Renal cortical epithelial cell (primary cell): ENCODE measurements at regions not wholly inside any gene's neighbourhood (a gene's known extent, or its start where the extent isn't known, plus 50 kb on each side); places are given as distances from the start of the nearest gene placed in this dataset.

ENCODE experiments used
- DNase-seq: peaks from one replicate; pipeline ENCODE4 v3.0.0-alpha.2; 2011; ENCODE audit warnings: low read depth

DNA sequence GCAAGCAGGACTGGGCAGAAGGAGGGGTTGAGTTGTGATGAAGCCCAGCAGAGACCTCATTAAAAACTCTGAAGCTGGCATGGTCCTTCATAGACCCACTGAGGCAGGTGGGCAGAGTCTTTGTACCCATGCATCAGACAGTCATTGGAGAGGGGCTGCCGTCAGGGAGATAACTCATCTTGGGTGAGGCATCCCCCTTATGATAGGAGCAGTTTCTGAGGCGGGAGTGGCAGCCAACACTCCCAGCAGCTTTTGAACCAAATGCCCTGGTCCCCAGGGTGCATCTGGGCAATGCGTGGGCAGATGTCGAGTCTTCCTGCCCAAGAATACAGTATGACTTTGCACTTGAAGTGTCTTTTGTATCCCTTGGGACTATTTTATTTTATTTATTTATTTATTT, 68.1 kb downstream of the HTR5A start:
- no peak for DNase-seq

DNA sequence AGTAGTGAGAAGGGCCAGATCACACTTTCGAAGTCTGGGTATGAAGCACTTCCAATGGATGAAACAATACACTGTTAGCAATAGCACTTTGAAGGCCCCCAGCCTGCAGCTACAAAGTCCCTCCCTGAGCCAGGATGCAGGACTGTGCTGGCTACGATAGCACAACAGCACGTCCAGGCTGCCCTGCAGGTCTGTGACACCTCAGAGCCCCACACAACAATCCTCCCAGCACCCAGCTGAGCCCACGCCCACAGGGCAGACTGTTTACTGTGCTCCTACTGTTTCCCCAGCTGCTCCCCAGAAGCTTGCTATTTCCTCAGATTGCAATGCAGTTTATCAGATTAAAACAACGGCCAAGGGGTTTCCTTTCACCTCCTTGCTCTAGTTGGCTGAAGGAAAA, 71.4 kb downstream of the HTR5A start:
- DNase-seq: no peak

DNA sequence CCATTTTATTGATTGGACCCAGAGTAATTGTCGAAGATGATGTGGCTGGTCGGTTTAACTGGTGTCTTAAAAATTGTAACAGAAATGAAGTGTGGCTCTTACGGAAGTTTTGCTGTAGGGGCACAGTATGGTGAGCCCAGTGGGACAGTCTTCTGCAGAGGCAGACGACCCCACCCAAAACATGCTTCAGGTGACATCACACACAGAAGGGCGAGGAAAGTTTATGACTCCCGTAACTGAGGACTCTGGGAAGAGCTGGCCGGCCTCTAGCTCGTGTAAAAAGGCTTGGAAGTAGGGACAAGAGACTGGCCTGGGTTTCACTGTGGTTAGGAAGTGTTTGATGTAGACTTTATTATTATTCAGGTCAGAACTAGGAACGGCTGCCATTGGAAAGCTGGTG, 73.3 kb downstream of the HTR5A start:
- DNase-seq: no peak

DNA sequence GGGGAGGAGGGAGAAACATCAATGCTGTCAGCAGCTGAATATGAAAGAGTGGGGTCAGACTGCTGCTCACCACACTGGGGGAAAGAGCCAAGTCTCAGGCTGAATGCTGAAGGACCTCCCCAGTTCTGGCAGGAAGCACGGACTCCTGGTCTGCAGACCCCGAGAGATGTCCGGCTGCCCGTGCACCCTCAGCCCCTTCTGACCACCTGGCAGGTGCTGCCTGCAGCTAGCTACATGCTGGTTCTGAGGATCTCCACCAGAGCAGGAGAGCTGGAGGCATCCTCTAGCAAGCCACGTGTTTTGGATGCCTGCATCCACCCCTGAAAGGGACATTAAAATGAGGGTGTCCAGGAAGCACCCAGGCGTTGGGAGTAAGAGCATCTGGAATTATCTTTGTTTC, 74.2 kb downstream of the HTR5A start:
- DNase-seq: no peak

DNA sequence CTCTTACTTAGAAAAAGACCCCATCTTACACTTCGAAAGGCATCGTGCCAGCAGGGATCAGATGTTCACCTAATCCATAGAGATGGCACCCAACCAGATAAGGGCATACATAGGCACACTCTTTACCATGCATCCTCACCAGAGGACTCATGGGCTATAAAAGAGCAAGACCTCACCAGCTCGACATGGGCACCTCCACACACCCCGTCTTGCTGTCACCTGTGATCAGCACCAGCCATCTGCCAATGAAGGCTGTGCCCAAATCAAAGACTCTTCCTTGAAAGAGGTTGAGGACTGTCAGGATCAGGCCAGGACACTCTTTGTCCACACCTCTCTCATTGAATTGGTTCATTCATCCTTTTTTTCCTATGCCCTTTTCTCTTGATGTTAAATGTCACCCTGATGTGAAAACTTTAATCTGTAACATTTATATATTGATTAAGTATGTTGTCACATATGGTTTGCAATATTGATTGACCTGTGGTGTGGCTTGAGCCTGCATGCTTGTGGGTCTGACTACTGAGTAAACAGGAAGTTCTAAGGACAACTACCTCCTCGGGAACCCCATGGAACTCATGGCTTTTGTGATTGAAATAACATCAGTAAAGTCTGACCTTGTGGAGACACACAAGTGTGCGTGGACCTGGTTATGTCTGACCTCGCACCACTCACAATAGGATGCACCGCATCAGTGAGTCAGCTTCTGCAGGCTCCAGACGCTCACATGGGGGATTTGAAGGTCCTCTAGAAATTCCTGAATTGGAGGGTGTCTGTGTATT, 75.5 kb downstream of the HTR5A start:
- DNase-seq: no peak

DNA sequence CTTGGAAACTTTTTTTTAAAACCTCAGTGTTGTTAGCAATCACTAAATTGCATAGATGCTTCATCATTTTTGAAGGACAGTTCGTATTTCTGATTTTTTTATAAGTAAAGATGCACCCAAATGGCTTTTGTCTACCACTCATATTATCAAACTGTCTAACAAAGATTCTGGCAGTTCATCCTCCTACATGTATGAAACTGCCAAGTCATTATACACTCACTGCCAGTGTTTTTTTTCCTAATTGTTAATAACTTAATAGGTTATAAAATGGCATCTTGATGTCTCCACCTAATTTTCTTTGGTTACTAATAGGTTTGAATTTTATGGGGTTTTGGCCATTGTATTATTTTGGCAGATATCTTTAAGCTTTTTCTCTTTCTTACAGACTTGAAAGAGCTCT, 77.0 kb downstream of the HTR5A start:
- no peak for DNase-seq

DNA sequence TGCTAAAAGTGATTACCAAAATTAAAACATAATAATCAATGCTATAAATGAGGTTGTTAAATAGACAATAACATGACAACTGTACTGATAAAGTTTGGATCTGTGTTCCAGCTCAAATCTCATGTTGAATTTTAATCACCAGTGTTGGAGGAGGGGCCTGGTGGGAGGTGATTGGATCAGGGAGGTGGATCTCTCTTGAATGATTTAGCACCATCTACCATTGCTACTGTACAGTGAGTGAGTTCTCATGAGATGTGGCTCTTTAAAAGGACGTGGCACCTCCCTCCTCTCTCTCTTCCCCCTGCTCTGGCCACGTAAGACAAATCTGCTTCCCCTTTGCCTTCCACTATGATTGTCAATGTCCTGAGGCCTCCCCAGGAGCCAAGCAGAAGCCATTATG, 77.5 kb downstream of the HTR5A start:
- DNase-seq: no peak

DNA sequence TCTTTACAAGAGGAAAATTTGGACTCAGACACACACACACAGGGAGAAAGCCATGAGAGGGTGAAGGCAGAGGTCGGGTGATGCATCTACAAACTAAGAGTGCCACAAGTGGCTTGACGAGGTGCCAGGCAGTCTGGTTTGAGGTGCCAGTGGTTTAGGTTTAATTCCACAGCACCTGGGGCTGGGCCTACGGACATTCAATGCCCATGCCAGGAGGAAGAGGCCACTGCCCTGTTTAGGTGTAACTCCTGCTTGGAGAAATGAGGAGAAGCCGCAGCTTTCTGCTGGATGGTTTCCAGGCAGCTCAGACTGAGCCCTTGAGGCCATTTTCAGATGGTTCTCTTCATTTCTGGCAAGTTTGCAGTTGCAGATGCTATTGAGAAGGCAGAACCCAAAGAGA, 83.6 kb downstream of the HTR5A start:
- no peak for DNase-seq

DNA sequence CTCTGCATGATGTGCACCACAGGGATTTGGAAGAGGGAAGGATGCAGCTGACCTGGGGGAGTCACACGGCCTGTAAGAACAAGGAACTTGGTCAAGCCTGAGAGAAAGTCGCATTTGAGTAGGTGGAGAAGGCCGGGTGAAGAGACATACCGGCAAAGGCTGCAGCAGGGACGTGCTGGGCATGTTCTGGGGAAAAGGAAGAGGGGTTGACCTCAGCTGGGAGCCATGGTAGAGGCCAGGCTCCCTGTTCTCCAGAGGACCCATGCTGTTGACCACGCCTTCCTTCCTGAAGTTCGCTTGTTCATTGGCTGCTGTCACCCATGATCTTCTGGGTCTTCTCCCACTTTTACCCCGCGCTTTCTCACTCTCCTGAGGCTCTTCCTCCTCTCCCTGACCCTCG, 84.5 kb downstream of the HTR5A start:
- DNase-seq: no peak

DNA sequence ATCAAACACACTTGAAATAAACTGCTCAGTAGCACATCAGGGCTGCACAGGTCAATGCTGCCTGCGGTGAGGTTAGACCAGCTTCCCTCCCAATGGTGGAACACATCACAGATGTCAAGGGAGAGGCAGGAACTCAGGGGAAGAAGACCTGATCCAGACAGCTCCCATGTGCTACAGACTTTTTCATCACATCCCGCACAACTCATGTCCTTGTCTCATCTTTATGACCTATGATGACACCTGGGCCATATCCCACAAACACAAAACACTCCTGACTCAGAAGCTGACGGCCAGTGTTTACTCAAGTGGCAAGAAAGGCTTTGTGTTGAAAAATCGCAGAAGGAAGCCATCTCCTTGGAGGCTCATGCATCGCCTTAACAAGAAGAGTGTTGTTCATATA, 91.6 kb downstream of the HTR5A start:
- no peak for DNase-seq

DNA sequence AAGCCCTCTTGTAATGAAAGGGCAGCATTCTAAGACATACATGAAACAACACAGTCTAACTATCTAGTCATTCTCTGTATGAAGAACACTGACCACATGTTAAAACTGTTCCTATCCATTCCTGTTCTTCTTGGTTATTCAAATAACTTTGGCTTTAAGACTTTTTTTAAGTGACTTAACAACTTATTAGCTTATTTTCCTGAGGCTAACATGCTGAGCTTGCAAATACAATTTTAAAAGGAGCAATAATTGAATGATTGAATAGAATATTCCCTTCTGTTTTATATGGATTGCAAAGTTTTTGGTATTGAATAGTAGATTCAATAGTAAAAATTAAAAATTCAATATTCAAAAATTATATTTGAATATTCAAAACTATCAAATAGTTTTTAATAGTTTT, 92.3 kb downstream of the HTR5A start:
- DNase-seq: no peak

DNA sequence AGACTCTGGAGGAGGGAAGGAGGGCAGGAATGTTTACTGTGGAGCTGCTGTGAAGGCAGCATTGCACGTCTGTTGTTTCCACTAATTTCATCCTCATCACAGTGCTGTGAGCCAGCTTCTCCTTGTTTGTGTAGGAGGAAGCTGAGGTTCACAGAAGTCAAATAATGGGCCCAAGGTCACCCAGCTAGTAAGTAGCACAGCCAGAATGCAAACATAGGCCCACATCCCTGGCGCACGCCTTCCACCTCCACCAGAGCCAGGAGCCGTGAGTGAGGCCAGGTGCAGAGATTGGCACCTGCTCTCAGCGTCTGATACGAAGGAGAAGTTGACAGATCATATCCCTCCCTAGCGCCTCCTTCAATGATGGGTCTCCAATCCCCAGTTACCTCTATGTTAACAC, 93.6 kb downstream of the HTR5A start:
- no peak for DNase-seq

DNA sequence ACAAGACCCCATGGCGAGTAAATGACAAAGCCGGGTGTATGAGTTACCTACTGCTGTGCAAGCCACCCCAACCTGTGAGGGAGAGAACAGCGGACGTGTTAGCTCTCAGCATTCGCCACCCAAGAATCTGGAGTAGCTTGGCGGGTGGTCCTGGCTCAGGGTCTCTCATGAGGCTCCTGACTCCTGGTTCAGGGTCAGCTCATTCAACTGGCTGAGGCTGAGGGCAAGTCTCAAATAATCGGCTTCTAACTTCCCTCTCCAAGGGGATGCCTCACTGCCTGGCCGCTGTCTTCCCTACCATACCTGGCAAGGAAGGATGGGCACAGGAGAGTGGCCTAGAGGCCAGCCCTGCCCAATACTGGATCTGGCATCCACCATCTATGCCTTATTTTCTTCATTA, 94.2 kb downstream of the HTR5A start:
- no peak for DNase-seq

DNA sequence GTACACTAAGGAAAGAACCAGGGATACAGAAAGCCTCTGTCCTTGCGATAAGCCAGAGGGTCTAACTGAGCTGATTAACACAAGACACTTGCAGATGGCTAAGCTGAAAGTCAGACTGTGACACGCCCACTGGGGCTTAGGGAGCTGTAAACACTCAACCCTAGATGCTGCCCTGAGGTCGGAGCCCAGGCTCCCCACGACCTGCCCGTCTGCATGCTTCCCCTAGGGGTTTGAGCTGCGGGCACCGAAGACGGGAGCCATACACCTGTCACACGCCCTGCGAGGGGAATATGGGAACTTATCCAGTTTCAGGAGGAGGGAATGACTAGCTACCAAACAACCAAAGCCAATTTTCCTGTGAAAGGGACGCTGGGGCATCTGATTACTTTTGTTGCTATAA, 96.0 kb downstream of the HTR5A start:
- DNase-seq: no peak

DNA sequence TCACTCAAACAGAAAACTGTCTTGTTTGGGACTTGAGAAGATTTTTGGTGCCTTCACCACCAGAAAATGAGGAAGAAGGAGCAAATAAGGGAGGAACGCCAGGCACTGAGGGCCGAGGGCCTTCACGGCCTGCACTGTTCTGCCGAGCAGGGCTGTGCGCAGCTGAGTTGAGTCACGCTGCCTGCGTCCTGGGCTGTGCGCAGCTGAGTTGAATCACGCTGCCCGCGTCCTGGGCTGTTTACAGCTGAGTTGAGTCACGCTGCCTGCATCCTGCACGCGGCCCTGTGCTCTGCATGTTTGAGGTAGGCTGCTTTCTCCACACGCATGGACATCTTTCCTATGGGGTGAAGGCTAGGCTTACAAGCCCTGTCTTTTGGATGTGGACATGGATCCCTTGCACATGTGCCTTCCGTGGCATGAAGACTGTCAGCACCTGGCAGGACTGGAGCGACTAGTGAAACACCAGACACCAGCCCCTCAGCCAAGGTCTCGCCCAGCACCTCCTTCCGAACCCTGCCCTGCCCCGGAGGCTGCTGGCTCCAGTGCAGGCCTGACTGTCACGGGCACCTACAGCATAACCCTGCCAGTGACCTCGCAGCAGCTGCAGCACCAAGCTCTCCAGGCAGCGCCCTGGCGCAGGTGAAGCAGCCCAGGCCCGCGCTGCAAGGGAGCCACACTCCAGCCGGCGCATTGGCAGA, 96.7 kb downstream of the HTR5A start:
- DNase-seq: no peak

DNA sequence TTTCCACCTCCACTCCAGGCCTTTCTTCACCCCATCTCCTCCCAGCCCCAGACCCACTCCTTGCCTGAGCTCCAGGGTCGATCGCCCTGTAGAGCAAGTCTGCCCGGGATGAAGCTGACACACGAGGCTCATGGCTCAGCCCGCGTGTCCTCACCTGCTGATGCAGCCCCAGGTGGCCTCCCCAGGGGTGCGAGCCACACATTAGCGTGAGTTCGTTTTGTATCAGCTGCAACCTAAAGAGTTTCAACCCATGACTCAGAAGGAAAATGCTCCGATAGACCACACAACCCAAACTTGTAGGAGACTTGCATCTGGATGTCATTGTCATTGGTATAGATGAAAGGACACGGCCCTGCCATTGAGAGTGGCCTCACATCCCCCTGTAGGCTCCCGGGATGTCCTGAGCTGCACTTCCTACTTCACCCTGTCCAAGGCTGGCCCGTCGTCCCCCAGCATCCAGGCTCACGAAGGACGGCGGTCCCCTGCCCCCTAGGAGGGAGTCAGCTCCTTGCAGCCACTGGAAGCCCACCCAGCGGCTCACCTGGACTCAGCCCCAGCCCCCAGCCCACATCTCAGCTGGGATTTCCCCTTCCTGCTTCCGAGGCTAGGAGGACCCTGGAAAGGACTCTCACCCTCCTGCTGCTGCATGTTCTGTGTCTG, 97.7 kb downstream of the HTR5A start:
- no peak for DNase-seq

DNA sequence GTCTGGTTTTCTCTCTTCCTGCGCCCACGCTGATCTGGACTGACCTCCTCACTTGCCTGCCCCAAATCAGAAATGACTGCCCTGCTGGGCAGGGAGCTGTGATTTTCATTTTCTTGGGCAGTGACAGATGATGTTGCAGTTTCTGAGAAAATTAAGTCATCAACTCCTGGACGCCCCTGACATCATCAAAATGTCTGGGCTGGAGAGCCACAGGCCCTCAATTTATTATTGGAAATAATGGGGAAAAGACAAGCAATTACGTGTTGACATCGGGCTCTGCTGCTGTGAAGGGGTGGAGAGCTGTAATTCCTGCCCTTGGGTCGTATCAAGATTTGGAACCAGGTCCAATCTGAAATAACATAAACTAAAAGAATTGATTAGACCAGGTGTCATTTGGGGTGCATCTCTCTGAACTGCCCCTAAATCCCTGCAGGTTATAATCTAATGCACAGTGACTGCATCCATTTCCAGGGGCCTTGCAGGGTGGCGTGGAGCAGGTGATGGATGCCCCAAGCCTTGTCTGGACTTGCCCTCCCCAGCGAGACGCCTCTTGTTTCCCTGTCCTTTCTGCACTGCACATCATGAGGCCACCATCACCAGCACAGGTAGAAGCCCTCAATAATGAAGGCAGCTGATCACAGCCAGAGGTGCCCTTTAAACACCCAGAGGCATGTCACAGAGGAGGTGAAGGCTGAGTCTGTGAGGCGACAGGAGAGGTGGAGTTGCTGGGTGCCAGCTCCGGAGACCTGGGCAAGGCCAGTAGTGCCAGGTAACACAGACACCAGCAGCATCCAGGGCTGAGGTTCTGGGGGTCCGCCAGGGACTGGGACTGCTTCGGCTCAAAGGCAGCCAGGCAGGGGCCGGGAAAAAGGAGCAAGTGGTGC, 98.7 kb downstream of the HTR5A start:
- DNase-seq: no peak

DNA sequence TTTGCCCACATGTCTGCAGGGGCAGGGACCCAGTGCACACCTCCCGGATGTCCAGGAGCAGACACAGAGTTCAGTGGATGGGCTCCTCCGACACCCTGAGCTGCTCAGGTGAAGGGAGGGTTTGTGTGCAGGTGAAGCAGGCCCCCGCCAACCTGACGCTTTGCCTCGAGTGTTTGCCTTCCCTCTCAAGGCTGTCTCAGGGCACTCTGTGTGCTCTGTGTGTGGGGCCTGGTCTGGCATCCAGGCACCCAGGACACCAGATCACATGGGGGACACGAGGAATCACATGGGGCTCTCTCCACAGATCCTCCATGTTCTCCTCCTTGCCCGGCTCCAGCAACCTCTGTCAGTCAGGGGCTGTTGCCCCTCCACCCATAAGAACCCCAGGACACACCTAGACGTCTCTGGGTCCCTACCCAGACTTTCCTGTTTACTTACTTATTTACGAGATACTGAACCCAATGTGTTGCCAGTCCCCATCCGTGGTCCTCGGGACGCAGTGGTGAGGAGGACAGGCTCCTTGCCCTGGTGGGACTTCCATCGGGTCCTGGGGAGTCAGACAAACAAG, 99.5 kb downstream of the HTR5A start:
- no peak for DNase-seq

DNA sequence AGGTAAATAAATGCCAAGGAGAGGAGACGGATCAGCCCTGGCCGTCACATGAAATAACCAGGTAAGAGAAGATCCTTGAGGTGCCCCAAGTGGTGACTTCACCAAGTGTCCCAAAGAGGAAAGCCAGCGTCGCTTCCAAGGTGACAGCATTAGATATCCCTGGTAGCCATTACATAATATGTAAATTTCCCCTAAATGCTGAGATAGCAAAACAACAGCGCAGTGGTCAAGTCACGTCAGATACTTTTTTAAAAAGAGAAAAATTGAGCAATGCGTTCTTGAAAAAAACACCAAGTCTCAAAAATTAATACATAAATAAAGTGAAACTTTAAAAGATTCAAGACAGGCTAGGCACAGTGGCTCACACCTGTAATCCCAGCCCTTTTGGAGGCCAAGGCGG, 100.2 kb downstream of the HTR5A start:
- DNase-seq: no peak

DNA sequence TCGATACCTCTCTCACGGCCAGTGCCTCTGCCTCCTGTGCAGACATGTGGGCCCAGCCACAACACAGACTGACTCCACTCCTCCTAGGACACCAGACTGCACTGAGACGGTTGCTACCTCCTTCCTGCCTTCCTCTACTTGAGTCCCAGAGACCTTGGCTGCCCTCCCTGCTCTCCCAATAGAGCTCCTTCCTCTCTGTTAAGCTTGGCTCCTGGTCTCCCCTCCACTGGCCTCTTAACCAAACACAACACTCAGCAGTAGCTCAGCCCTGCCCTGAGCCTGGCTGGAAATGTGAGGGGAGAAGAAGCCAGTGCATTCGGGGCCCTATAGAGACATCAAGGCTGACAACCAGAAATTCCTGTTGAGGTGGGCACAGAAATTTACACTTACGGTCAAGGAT, 102.0 kb downstream of the HTR5A start:
- DNase-seq: no peak

DNA sequence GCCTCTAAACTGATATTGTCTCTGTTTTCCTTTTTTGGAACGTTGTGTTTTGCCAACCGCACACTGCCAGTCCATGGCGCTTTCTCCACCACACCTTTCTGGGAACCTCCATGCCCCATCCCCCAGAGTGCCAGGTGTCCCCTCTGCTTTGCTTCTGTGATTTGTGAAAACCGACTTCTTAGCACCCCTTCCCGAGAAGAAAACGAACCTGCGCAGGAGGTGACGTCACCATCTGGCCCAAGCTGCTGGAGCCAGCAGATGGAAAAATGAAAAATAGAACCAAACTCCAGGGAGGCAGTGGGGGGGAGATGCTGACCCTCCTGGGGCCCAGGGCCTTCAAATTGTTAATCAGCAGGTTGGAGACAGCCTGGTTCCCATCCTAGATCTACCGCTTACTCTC, 103.8 kb downstream of the HTR5A start:
- no peak for DNase-seq

DNA sequence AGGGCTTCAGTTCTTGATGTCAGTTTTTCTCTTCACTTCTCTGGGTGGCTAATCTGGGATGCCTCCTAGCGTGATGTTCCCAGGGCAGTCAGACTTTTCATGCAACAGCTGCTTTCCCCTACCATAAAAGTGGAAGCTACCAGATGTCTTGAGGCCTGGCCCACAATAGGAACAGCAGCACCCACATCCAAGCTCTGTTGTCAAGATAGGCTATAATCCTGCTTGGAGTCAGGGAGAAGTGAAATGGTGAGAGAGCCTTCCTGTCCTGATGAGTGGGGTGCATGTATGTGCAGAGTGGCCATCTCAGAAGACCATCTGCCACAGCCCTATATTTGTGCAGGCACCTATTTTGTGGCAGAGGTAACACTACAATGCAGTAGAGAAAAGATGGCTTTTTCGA, 108.0 kb downstream of the HTR5A start:
- no peak for DNase-seq
